Vagina (tissue), 2 donors: ENCODE measurements at regions not wholly inside any gene's neighbourhood (a gene's known extent, or its start where the extent isn't known, plus 50 kb on each side); places are given as distances from the start of the nearest gene placed in this dataset.
A peak's percentile ranks its signal among the peaks of the same experiment; 100 is the strongest.

ENCODE experiments used
- DNase-seq, 2 donors: peaks; one replicate each; pipeline ENCODE4 v3.0.0-alpha.2; 2017; ENCODE audit errors: extremely low spot score in 2 of 2
- H3K27ac ChIP-seq: fragments of 200-600 bp; sonication (generic); one replicate; pipeline ENCODE4 v1.5.1; 2019
- H3K27me3 ChIP-seq: fragments of 200-600 bp; sonication (generic); one replicate; pipeline ENCODE4 v1.5.1; 2019
- H3K36me3 ChIP-seq, 2 donors: fragments of 200-600 bp; sonication (generic); one replicate each; pipeline ENCODE4 v1.5.1; 2017 to 2019
- H3K4me1 ChIP-seq: fragments of 200-600 bp; sonication (generic); one replicate; pipeline ENCODE4 v1.5.1; 2019
- H3K4me3 ChIP-seq, 2 donors: fragments of 200-600 bp; sonication (generic); 1 replicate in 1 of 2; 2 replicates in 1 of 2; pipeline ENCODE4 v1.5.1; 2016 to 2019
- H3K9me3 ChIP-seq: fragments of 200-600 bp; sonication (generic); one replicate; pipeline ENCODE4 v1.5.1; 2019
- POLR2A ChIP-seq, 2 donors: fragments of 450-650 bp; IDR thresholded peaks; one replicate each; pipeline ENCODE4 v1.6.1; 2017; ENCODE audit warnings: antibody characterized with exemption in 2 of 2, mild to moderate bottlenecking in 2 of 2, moderate library complexity in 2 of 2
- POLR2AphosphoS5 ChIP-seq, 2 donors: sonication (generic); formaldehyde crosslinking; IDR thresholded peaks; one replicate each; pipeline ENCODE4 v1.9.0; 2017; ENCODE audit warnings: antibody characterized with exemption in 2 of 2, mild to moderate bottlenecking in 2 of 2, low read depth in 1 of 2; ENCODE audit not compliant: insufficient read depth in 1 of 2
- intact Hi-C: fragments of 100-400 bp; cut with DNase I; formaldehyde crosslinking; loops from one replicate; pipeline ENCODE4 v1.15.1; 2023
- TF ChIP-seq, protein P1 (sequence below), 3 experiments: fragments of 450-650 bp in 2 of 3; fragments of 200-600 bp in 1 of 3; sonication (generic) in 1 of 3; IDR thresholded peaks; one replicate each; pipeline ENCODE4 v1.5.1; 2017 to 2019; ENCODE audit warnings: antibody characterized with exemption in 3 of 3, mild to moderate bottlenecking in 2 of 3, moderate library complexity in 2 of 3

DNA sequence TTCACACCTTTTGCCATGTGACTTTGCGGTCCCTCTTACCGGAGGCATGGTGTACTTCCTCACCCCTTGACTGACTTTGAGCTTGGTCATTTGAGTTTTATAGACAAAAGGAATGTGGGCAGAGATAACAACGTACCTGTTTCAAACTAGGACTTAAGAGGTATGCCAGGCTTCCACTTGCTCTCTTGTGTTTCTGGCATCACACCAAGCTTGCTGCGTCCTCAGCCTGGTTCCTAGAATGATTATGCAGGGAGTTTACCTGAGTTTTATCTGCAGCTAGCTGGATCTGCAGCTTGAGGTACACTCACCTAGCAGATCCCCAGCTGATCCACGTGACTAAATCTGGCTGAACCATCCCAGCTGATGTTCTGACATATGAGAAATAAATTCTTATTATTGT, 66.2 kb downstream of the PLK2 start:
- Histone ChIP-seq H3K4me3 (no peak overlapping the region), H3K27ac (no peak overlapping the region), H3K36me3 (no peaks in the 10 kb centered on the region), H3K4me1 (no peaks in the 10 kb centered on the region), H3K27me3 (no peaks in the 10 kb centered on the region), H3K9me3 (no peaks in the 10 kb centered on the region)
- intact Hi-C loops: no loop called here
- DNase-seq: no peak
- TF ChIP-seq POLR2A (IDR thresholded peaks at IDR 0.05) (no peak), POLR2AphosphoS5 (IDR thresholded peaks at IDR 0.05; ENCODE audit: insufficient read depth in 1 of 2, low read depth in 1 of 2) (no peak)

DNA sequence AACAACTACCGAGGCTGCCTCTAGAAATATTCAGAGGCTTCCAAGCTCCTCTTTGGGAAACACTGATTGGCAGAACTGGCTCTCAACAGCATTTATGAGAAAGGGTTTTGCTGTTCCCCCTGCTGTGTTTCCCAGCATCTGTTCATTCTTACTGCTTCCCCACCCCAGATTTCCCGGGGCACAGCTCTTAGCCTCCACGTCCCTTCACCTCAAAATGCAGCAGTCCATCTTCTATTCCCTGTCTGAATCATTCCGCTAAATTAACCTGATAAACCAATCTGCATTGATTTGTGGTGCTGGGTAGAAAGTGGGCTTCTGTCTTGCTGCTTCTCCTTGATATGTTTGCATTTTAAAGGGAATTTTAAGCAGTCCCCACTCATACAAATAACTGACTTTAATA, 67.4 kb downstream of the PLK2 start:
- TF ChIP-seq, protein P1, sequence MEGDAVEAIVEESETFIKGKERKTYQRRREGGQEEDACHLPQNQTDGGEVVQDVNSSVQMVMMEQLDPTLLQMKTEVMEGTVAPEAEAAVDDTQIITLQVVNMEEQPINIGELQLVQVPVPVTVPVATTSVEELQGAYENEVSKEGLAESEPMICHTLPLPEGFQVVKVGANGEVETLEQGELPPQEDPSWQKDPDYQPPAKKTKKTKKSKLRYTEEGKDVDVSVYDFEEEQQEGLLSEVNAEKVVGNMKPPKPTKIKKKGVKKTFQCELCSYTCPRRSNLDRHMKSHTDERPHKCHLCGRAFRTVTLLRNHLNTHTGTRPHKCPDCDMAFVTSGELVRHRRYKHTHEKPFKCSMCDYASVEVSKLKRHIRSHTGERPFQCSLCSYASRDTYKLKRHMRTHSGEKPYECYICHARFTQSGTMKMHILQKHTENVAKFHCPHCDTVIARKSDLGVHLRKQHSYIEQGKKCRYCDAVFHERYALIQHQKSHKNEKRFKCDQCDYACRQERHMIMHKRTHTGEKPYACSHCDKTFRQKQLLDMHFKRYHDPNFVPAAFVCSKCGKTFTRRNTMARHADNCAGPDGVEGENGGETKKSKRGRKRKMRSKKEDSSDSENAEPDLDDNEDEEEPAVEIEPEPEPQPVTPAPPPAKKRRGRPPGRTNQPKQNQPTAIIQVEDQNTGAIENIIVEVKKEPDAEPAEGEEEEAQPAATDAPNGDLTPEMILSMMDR (IDR thresholded peaks at IDR 0.05): no peak
- TF ChIP-seq POLR2A (IDR thresholded peaks at IDR 0.05) (no peak), POLR2AphosphoS5 (IDR thresholded peaks at IDR 0.05; ENCODE audit: insufficient read depth in 1 of 2, low read depth in 1 of 2) (no peak)
- Histone ChIP-seq H3K27me3 (no peaks in the 10 kb centered on the region), H3K9me3 (no peaks in the 10 kb centered on the region), H3K4me3 (no peak overlapping the region), H3K4me1 (no peaks in the 10 kb centered on the region), H3K36me3 (no peaks in the 10 kb centered on the region), H3K27ac (no peak overlapping the region)
- no peak for DNase-seq
- intact Hi-C loops: no loop called here

DNA sequence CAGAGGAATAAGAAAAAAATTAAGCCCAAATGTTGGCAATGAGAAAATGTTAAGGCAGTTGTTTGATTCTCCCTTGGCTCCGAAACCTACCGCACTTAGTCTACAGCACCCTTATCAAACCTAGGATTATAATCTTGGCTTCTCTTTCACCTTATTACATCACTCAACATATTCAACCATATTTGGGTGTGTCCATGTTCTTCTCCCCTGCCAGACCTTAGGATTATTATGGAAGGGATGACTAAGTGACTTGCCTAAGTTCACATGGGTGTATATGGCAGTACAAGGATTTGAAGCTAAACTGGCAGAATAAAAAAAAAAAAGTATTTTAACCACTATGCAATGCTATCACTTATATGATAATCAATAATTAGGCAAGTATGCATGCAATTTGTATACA, 76.4 kb downstream of the PLK2 start:
- DNase-seq: no peak
- no peak overlapping the region for H3K27ac ChIP-seq
- no peaks in the 10 kb centered on the region for H3K9me3 ChIP-seq
- TF ChIP-seq POLR2A (IDR thresholded peaks at IDR 0.05) (no peak), POLR2AphosphoS5 (IDR thresholded peaks at IDR 0.05; ENCODE audit: insufficient read depth in 1 of 2, low read depth in 1 of 2) (peak in 1 of 2 donors; percentile 35)
- no peaks in the 10 kb centered on the region for H3K4me1 ChIP-seq
- no peaks in the 10 kb centered on the region for H3K36me3 ChIP-seq
- H3K27me3 ChIP-seq: no peaks in the 10 kb centered on the region
- intact Hi-C loops: no loop called here
- H3K4me3 ChIP-seq: no peak overlapping the region

DNA sequence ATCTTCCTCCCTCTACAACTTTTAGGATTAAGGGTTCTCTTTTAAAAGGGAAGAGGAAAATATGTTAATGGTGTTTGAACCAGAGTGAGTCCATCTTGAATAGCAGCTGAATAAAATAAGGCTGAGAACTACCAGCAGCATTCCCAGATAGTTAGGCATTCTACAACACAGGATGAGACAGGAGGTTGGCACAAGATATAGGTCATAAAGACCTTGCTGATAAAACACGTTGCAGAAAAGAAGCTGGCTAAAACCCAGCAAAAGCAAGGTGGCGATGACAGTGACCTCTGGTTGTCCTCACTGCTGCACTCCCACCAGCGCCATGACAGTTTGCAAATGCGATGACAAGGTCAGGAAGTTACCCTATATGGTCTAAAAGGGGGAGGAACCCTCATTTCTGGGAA, 77.8 kb downstream of the PLK2 start:
- H3K36me3 ChIP-seq: no peaks in the 10 kb centered on the region
- no peak overlapping the region for H3K4me3 ChIP-seq
- intact Hi-C loops: no loop called here
- H3K9me3 ChIP-seq: no peaks in the 10 kb centered on the region
- H3K4me1 ChIP-seq: no peaks in the 10 kb centered on the region
- TF ChIP-seq, protein P1 (IDR thresholded peaks at IDR 0.05): no peak
- TF ChIP-seq POLR2AphosphoS5 (IDR thresholded peaks at IDR 0.05; ENCODE audit: insufficient read depth in 1 of 2, low read depth in 1 of 2): no peak
- no peak for TF ChIP-seq POLR2A (IDR thresholded peaks at IDR 0.05)
- H3K27me3 ChIP-seq: no peaks in the 10 kb centered on the region
- no peak overlapping the region for H3K27ac ChIP-seq
- no peak for DNase-seq

DNA sequence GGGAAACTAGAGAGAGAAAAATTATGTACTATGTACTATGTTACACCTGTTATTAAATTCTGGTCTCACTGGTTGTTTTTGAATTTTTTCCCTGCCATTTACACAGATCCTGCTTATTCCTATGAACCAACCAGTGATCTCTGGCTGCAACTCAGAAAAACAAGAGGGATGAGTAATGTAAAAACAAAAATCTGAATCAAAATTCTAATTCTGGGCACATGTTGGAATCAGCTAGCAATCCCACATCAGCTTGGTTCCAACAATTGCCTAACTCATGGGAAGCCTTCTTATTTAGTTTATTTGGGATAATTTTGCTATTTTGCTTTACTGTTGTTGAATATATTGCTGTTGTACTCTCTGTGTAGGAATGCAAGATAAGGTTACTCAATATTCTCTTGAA, 78.3 kb downstream of the PLK2 start:
- intact Hi-C loops: no loop called here
- Histone ChIP-seq H3K4me1 (no peaks in the 10 kb centered on the region), H3K36me3 (no peaks in the 10 kb centered on the region), H3K27ac (no peak overlapping the region), H3K27me3 (no peaks in the 10 kb centered on the region), H3K4me3 (no peak overlapping the region), H3K9me3 (no peaks in the 10 kb centered on the region)
- TF ChIP-seq POLR2A (IDR thresholded peaks at IDR 0.05): no peak
- TF ChIP-seq, protein P1 (IDR thresholded peaks at IDR 0.05): no peak
- TF ChIP-seq POLR2AphosphoS5 (IDR thresholded peaks at IDR 0.05; ENCODE audit: insufficient read depth in 1 of 2, low read depth in 1 of 2): no peak
- DNase-seq: no peak

DNA sequence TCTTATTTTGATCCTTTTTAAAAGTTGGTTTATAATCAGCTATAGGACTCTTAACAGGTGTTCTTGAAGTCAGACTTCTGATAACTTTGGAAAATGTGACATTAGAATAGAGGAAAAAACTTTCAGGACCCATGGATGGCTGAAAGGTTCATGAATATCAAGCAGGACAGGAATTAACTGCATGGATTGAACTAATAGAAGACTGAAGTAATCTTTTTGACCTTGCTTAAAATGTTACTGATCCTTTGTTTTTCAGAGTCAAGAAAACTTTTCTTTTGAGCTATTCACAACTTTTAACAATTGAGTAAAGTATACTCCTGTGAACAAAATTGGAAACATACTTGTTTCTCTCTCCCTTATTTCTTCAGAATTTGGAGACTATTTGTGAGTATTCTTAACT, 79.2 kb downstream of the PLK2 start:
- TF ChIP-seq POLR2A (IDR thresholded peaks at IDR 0.05): no peak
- TF ChIP-seq POLR2AphosphoS5 (IDR thresholded peaks at IDR 0.05; ENCODE audit: insufficient read depth in 1 of 2, low read depth in 1 of 2): no peak
- TF ChIP-seq, protein P1 (IDR thresholded peaks at IDR 0.05): no peak
- H3K4me3 ChIP-seq: no peak overlapping the region
- no peaks in the 10 kb centered on the region for H3K4me1 ChIP-seq
- intact Hi-C loops: no loop called here
- H3K9me3 ChIP-seq: no peaks in the 10 kb centered on the region
- H3K27ac ChIP-seq: no peak overlapping the region
- H3K36me3 ChIP-seq: no peaks in the 10 kb centered on the region
- no peak for DNase-seq
- H3K27me3 ChIP-seq: no peaks in the 10 kb centered on the region
